HG02943 (cell line): ENCODE measurements at regions not wholly inside any gene's neighbourhood (a gene's known extent, or its start where the extent isn't known, plus 50 kb on each side); places are given as distances from the start of the nearest gene placed in this dataset.
"Not testable (repeated sequence)": the region's sequence is repeated elsewhere in the genome, so short reads cannot be mapped to it uniquely, and the experiment has no call there.

Experiments used
- ATAC-seq: cut with Tn5 transposase; IDR thresholded peaks from one replicate; pipeline ENCODE4 v1.9.1; 2021; ENCODE audit warnings: mild to moderate bottlenecking, low read depth, moderate library complexity; ENCODE audit not compliant: unreplicated experiment

DNA sequence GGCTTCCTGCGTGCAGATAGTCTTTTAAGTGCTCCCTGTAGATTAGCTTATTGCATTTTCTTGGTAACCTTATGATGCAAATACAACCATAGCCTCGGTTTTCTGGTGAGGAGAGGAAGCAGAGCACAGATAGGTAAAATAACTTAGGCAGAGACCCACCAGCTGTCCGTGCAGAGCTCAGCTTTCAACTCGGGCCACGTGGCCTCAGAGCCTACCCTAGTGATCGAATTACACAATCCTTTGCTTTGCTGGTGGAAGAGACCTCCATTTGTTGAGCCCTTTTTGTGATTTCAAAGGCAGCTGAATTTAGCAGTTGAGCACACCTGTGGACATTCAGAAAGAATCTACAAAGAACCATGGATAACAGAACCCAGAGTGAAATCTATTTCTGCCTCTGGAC, 220.1 kb downstream of the ATP6V0E2 start:
- not testable (repeated sequence) for ATAC-seq

- ATAC-seq, result not testable (repeated sequence)
Observed at GRCh38 chr7:150096213-150096994, 222.6 kb downstream of the ATP6V0E2 start.

DNA sequence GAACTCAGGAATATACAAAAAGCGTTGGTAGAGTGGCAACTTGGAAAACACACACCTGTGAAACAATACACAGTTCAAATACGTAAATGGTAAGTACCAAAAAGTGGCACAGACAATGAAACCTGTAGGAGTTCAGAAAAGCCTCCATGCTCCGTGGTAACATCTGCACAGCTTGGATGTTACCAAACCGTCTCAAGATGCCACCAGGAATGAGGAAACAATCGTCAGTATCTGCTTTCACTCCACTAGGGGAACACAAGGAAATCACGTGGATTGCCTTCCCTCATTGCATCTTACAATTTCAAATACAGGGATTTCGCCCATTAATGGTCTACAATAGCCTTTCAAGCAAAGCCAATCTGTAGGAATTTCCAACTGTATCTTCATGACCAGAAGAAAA, 224.6 kb upstream of the LRRC61 start:
- ATAC-seq, result not testable (repeated sequence)

DNA sequence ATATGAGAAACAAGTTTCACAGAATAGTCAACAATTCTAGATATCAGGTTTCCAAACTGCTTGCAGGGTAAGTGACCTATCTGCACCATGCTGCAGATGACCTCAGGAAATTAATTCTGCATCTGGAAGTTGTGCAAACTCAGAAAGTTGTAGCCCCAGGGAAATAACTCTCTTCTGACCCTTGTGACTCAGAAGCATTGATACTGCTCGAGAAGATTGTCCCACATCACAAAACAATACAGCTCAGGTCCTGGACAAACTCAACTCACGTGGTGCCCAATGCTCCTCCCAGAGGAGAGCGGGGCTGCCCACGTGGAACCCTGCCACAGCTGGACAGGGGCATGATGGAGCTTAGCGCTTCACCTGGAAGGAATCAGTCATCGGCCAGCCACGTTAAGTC, 221.9 kb upstream of the LRRC61 start:
- not testable (repeated sequence) for ATAC-seq

DNA sequence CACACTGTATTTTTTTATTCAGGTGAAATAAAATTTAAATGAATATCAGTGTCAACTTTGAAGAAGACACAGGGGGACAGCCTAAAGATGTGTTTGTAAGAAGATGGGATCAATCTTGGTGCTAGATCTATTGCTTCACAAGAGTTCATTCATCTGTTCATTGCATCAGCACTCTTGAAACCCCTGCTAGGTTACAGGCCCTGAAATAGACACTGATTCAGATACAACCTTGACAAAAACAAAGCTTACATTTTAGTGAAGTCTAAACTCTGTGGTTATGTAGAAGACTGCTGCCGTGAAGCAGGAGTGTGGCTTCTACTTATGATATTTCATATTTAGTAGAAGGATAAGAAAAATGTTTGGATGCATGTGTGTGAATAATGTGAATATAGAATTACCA, 215.9 kb upstream of the LRRC61 start:
- not testable (repeated sequence) for ATAC-seq

- ATAC-seq, result not testable (repeated sequence)
Observed at GRCh38 chr7:150110375-150110820, 212.8 kb upstream of the LRRC61 start.

DNA sequence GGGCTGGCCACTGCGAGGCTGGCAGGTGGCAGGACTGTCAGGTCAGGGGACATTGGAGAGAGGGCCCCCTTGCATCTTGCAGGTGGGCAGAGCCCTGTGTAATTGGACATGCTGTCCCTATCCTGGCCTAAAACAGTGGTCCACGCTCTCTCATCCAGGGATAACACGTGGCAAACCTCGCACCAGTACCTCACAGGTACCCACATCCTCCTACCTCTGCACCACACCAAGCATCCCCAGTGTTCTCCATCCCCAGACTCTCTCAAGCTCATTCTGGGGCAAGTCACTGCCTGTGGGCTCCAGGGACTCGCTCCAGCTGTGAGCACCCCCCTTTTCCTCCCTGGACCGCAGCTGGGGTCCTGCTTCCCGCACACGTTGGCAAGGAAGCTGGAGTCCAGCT, 212.3 kb upstream of the LRRC61 start:
- ATAC-seq, result not testable (repeated sequence)

GRCh38 chr7:150111373-150112139, 211.6 kb upstream of the LRRC61 start:
- ATAC-seq, result not testable (repeated sequence)

DNA sequence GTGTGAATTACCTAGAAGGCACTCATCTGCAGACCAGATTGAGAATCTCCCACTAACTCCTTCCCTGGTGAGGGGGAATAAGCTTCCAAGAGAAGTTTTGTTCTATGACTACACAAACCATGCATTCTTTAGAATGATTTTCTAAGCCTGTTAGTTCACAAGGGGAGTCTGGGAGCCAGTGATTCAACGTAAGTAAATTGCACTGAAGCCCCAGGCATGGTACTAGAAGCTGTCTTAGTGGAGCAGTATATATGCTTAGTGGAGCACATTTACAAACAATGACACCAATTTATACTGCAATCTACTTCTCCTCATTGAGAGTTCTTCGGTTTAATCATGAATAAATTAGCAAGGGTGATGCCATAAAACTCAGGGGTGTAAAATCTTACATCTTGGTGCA, 209.9 kb upstream of the LRRC61 start:
- ATAC-seq, result not testable (repeated sequence)

- not testable (repeated sequence) for ATAC-seq
Observed at GRCh38 chr7:150114591-150114990, 208.6 kb upstream of the LRRC61 start.

DNA sequence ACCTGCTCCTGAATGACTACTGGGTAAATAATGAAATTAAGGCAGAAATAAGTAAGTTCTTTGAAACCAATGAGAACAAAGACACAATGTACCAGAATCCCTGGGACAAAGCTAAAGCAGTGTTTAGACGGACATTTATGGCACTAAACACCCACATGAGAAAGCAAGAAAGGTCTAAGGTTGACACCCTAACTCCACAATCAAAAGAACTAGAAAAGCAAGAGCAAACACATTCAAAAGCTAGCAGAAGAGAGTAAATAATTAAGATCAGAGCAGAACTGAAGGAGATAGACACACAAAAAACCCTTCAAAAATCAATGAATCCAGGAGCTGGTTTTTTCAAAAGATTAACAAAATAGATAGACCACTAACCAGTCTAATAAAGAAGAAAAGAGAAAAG, 203.2 kb upstream of the LRRC61 start:
- ATAC-seq, result not testable (repeated sequence)

DNA sequence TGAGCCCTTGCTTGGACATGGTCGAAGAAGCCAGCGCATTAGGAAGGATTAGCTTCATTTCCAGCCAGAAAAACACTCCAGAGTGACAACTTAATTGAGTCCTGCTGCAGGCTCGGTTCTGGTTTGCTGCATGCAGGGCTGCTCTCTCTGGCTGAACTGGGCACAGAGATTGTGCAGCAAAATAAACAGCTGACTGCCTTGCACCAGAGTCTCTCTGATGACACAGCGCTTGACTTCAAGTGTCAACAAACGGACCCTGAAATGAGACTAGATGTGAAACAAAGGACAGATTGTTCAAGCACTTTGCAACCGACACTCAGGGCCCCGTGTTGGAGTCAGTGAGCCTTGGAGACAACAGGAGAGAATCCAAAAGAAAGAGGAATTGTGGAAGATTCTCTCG, 197.3 kb upstream of the LRRC61 start:
- ATAC-seq, result not testable (repeated sequence)

DNA sequence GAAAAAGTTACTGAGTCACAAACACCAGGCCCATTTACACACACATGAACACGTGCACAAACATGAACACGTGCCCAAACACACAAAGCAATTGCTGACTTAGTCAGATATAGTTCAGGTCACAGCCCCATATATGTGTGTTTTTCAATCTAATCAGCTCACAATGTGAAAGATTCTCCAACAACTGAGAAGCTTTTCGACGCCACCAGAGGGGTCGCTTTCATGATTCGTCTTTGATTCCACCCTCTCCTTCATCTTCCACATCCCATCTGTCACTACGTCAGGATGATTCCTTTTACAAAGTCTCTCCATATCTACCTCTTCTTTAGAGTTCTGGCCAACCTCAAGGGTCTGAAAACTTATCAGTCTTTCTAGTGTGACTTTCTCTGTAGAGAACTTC, 188.7 kb upstream of the LRRC61 start:
- ATAC-seq, result not testable (repeated sequence)

DNA sequence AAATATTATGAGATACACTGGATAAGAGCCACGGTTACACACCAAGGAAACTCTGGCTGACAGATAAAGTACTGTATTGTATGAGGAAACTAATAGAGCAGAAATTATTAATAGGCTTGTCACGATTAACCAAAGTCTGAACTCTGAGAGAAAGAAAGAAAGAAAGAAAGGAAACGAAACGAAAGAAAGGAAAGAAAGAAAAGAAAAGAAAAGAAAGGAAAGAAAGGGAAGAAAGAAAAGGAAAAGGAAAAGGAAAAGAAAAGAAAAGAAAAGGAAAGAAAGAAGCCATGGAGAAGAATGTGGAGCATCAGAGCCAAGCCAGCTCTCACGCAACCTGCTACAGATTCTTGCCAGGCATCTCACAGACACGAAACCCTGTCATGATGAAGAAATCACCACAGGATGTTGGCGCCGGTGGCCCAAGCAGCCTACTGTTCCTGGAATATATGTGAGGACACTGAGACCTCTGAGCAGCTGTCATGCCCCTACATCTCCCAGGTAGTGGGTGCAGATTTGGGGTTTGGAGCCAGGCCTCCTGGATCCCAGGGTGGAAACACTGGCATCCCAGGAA, 187.4 kb upstream of the LRRC61 start:
- ATAC-seq, result not testable (repeated sequence)

- not testable (repeated sequence) for ATAC-seq
Observed at GRCh38 chr7:150139840-150140239, 183.3 kb upstream of the LRRC61 start.

- not testable (repeated sequence) for ATAC-seq
Observed at GRCh38 chr7:150141525-150142345, 181.4 kb upstream of the LRRC61 start.

DNA sequence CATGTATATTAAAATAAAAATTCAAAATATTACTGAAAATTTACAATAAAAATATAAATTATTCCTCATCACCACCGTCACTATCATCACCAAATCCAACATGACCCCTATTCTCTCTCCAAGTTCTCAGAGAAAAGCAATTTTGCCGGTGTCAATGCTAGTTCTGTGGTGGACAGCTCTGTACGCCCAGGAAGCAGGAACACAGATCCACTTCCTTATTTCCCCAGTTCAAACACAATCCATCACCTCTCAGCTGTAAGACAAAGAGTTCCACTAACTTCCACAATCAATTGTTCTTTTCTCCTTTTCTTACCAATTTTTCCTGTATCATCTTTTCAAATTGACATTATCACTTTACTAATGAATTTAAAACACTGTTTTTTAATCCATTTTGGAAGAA, 177.0 kb upstream of the LRRC61 start:
- ATAC-seq, result not testable (repeated sequence)

GRCh38 chr7:150147524-150147923, 175.6 kb upstream of the LRRC61 start:
- ATAC-seq, result not testable (repeated sequence)

- not testable (repeated sequence) for ATAC-seq
Observed at GRCh38 chr7:150156015-150156414, 167.1 kb upstream of the LRRC61 start.

- not testable (repeated sequence) for ATAC-seq
Observed at GRCh38 chr7:150158696-150159095, 164.5 kb upstream of the LRRC61 start.
